ENCODE measurements at regions not wholly inside any gene's neighbourhood (a gene's known extent, or its start where the extent isn't known, plus 50 kb on each side); places are given as distances from the start of the nearest gene placed in this dataset.
A peak's percentile ranks its signal among the peaks of the same experiment; 100 is the strongest.
"Not testable (repeated sequence)": the region's sequence is repeated elsewhere in the genome, so short reads cannot be mapped to it uniquely, and the experiment has no call there.

DNA sequence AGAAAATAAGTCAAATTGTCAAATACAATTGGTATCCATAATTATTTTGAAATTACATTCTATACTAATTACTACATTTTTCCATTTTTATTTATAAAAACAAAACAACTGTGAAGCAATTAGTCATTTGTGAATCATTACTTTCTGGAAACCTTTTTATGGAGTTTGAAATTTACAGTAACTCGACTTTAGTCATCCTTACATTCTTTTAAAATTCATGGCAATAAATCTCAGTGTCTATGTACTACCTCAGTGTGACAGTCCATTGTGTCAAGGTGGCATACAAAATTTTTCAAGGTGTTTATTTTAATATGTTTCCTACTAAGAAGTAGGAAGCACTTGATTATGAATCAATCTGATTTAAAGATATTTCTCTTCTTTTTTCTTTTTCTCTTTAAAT lies 1949.4 kb upstream of the RAG2 start:
- DNase-seq, result no peak

DNA sequence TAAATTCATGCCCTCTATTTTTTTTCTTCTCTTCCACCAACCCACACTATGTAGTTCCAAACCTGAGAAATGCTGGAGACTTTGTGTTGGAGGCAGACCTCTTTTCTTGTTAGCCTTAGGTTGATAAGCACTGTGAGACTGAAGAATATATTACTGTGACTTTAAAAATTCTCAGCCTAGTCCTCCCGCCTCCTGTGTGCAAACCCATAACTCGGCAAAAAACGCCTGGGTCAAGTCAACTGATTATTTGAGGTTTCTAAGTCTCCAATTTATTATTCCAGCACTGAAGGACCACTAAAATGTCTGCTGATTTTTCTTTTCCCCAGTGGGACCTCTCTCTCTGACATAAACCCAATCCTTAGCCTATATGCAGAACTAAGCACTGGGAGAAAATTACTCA lies 1946.0 kb upstream of the RAG2 start:
- no peak for DNase-seq

DNA sequence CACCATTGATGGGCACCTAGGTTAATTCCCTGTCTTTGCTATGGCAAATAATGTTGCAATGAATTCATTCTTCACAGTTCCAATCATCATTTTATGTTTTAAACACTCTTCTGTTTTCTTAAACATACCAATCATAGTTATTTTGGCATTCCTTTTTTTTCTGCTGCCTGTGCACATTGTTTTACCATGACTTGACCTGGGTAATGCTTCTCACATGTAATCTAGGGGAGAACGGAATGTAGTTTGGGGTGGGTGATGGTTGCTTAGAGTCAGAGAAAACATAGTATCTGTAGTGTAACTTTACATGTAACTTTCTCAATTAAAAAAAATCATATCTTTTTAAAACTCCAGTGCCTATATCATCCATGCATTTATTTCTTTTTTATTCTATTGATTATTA lies 1945.3 kb upstream of the RAG2 start:
- no peak for DNase-seq

DNA sequence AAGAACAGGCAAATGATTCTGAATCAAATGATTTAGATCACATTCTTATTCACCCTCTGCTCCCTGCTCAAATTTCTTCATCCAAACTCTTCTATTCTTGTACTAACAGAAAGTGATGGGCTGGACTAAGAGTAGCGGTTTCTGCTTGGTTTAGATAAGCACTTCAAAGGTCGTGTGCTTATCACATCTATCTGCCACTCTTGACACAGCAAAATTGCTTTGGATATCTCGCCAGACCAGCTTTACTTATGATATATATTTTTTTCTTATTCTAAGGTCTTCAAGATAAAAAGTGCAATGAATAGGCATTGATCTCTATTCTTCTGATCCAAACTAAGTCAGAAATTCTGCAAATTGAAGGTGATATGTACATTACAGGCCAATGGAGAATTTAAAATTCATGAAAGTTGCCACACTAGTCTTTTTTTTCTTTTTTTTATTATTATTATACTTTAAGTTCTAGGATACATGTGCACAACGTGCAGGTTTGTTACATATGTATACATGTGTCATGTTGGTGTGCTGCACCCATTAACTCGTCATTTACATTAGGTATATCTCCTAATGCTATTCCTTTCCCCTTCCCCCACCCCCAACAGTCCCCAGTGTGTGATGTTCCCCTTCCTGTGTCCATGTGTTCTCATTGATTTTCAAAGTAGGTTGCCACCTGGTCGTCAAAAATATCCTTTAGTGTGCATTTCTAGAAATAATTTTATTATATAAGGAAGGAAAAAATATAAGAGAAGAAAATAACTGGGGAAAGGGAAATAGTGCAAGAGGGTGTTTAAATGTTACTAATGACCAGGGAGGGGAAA lies 1941.0 kb upstream of the RAG2 start:
- no peak for DNase-seq

DNA sequence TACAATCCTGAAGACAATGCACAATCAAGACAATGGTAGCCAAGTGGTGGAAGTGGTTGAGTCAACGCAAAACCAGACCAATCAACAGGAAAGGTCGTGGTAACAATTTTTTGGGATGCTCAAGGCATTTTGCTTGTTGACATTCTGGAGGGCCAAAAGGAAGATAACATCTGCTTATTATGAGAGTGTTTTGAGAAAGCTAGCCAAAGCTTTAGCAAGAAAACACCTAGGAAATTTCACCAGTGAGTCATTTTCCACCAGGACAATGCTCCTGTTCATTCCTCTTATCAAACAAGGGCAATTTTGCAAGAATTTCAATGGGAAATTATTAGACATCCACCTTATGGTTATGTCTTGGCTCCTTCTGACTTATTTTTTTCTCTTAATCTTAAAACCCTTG lies 1932.2 kb upstream of the RAG2 start:
- DNase-seq, result no peak

DNA sequence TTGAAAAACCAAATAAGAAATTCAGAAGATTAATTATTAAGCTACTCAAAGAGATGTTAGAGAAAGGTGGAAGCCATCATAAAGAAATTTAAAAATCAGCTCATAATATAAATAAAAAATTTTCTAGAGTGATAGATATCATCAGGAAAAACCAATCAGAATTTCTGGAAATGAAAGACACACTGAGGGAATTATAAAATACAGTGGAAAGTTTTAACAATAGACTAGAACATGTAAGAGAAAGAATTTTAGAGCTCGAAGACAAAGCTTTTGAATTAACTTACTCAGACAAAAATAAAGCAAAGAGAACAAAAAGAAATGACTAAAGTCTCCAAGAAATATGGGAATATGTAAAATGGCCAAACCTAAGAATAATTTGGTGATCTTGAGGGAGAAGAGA lies 1926.9 kb upstream of the RAG2 start:
- DNase-seq, result no peak

DNA sequence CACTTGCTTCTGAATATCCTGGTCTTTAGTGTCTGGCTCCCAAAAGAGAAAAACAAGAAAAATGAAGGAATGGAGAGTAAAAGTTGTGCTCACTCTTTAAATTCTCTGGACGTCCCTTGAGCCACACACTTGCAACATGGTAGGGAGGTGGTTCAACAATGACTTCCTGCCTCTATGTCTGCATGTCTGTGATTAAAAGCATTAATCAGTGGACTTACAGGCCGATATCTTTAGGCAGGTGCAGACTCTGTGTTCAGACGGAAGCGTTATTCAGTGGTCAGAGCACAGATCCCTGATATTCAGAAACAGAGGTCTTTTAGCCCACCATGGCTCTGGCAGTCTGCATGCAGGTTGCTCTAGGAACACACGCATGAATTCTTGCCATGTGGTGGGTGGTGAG lies 1920.0 kb upstream of the RAG2 start:
- no peak for DNase-seq

DNA sequence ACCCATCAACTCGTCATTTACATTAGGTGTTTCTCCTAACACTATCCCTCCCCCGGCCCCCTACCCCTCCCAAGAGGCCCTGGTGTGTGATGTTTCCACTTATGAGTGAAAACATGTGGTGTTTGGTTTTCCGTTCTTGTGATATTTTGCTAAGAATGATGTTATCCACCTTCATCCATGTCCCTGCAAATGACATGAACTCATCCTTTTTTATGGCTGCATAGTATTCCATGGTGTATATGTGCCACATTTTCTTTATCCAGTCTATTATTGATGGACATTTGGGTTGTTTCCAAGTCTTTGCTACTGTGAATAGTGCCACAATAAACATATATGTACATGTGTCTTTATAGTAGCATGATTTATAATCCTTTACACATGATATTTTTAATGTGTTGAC lies 1914.8 kb upstream of the RAG2 start:
- DNase-seq, result not testable (repeated sequence)

DNA sequence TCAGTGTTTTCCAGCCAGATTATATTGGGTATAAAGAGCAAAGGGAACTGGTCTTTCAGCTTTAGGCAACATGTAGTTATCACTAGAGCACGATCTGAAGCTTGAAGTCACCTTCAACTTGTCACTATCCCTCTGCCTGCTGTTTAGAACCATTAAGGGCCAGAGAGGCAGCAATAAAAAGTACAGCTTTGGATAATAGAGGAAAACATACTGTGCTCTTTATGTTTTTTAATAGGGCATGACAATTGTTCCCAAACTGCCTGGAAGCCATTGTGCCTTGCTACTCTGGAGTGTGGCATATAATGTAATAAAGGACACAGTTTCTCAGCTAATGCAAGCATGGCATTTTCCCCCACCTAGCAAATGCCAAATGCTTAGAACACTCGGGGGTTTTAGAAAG lies 1912.0 kb upstream of the RAG2 start:
- no peak for DNase-seq

DNA sequence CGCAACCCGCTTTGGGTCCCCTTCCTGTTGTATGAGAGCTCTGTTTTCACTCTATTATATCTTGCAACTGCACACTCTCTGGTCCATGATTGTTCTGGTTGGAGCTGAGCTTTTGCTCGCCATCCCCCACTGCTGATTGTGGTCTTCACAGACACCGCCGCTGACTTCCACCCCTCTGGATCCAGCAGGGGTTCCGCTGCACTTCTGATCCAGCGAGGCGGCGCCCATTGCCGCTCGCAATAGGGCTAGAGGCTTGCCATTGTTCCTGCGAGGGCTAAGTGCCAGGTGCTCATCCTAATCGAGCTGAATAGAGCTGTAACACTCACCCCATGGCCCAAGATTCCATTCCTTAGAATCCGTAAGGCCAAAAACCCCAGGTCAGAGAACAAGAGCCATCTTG lies 1905.8 kb upstream of the RAG2 start:
- no peak for DNase-seq

DNA sequence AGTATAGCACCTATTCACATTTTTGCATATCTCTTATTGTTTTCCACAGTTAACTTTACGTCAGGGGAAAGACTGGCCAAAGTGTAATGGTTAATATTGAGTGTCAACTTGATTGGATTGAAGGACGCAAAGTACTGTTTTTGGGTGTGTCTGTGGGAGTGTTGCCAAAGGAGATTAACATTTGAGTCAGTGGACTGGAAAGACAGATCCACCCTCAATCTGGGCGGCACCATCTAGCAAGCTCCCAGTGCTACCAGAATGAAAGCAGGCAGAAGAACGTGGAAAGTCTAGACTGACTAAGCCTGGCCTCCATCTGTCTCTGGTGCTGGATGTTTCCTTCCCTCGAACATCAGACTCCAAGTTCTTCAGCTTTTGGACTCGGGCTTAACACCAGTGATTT lies 1900.7 kb upstream of the RAG2 start:
- no peak for DNase-seq

DNA sequence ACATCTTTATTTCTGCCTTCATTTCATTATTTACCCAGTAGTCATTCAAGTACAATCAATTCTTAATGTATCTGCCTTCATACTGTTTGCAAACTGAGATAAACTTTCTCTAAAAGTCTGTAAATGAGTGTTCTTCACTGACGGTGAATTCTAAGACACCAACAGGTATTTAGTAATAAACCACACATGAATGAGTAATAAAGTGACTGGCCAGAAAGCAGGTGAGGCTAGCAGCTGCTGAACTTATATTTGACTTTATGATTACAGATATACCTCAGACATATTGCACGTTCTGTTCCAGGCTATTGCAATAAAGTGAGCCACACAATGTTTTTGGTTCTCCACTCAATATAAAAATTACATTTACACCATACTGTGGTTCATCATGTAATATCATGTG lies 1894.0 kb upstream of the RAG2 start:
- no peak for DNase-seq

DNA sequence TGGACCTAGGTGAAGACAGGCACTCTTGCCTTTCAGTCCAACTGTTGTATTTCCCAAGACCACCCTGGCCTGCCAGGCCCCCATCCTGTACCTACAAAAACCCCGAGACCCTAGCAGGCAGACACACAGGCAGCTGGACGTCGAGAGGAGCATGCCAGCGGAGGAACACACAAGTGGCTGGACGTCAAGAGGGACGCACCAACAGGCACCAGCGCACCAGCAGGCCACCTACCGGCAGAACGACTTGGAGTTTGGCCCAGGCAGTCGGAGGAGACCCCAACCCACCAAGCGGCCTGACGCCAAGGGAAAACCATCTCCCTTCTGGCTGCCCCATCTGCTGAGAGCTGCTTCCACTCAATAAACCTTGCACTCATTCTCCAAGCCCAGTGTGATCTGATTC lies 1883.4 kb upstream of the RAG2 start:
- DNase-seq, result no peak

DNA sequence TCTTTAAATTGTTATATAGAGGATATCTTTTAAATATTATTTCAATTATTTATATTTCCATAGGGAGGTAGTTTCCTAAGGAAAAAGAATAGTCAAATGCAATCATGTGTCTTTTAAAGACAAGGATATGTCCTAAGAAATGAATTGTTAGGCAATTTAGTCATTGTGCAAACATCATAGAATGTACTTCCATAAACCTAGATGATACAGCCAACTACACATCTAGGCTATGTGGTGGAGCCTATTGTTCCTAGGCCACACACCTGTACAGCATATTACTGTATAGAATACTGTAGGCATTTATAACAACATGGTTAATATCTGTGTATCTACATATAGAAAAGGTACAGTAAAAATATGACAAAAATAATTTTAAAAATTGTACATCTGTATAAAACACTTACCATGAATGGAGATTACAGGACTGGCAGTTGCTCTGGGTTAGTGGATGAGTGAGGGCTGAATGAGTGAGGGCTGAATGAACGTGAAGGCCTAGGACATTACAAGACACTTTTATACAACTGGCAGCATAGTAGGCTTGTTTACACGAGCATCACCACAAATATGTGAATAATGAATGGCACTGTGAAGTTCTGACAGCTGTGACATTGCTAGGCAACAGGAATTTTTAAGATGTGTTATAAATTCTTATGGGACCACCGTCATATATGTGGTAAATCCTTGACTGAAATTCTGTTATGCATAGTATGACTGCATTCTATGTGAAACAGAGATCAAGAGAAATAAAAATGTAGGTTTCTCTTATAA lies 1879.0 kb upstream of the RAG2 start:
- no peak for DNase-seq

DNA sequence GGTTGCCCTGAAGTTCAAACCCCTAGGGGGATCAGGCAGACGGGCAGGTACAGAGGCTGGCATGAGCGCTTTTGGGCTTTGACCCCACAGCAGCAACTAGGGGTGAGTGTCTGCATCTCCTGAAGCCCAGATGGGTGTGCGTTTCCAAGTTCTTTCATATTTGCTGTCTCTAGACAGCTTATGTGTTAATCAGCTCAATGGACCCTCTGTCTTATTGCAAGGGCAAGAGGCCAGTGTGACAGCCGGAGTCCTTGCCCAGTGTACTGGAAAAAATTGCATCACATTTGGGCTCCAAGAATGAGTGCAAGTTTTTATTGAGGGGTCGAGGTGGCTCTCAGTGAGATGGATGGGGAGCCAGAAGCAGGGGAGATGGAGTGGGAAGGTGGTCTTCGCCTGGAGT lies 1863.7 kb upstream of the RAG2 start:
- DNase-seq, result no peak

DNA sequence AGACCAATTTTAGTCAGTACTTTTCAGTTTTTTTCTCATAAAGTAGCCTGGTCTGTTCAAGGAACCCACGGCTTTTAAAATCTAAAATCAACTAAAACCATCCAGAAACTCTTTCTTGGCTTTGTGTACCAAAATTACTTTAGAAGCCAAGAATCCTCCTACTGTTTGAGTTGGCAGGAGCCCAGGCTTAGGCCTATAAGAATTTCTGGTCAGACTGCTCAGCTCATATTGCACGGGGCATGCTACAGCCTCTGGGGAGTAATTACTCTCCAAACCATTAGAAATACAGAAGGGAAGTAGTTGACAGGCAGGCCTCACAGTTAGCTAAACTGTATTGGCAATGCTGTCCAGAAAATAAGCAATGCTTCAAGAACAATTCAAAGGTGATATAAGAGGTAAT lies 1862.9 kb upstream of the RAG2 start:
- DNase-seq, result peak; percentile 27

DNA sequence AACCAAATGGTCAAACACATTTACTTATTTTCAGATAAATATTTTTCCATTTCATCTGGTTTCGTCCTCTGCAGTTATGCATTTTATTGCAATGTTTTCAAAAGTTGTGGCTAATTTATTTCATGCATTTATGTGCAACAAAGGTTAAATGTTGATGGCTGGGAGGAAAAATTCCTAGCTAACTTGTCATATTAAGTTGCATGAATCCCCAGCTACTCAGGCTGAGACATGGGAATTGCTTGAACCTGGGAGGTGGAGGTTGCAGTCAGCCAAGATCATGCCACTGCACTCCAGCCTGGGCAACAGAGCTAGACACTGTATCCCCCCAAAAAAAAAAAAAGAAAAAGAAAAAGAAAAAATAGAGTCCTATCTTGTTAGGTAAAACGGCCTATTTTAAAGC lies 1862.4 kb upstream of the RAG2 start:
- DNase-seq, result no peak

DNA sequence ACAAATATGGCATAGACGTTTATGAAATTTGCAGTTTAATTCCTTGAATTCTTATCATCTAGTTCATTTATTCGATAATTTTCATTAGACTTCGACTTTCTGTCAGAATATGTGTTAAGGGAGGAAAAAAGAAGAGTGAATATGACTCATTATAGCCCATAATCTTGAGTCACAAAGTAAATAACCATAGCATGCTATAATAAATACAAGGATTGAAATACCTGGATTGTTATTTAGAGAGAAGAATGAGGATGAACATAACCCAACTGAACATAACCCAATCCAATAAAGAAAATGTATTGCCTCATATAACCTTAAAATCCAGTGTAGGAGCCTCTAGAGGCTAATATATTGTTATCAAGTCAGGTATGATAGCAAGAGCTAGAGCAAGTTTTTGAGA lies 1858.3 kb upstream of the RAG2 start:
- no peak for DNase-seq

DNA sequence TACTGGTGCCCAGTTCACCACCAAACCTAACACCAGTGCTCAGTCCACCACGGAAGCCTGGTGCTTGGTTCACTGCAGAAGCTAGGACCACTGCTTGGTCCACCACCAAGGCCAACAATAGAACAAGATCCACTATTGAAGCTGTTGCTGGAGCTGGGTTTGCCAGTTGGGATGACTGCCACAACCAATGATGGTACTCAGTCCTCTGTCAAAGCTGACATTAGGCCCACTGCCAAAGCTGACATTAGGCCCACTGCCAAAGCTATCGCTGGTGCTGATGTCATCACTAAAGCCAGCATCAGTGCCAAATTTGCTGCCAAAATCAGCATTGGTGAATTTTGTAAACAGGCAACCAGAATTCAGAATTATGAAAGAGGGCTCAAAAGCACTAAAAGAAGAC lies 1850.2 kb upstream of the RAG2 start:
- DNase-seq, result no peak

DNA sequence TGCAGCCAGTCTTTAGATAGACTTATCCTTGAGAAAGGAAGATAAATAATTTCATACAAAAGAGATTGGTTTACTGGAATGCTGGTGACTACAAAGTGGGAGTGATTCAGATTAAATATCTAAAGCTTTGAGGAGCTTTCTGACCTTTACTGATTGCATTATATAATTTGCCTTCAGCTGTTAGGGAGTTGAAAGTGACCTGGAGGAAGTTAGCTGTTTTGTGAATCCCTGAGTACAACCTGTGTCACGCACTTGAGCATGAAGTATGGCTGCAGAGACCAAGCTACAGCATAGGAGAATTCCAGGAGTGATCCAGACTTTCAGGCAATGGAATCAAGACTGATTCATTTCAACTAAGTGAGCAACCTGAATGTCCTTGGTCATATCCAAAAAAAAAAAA lies 1848.3 kb upstream of the RAG2 start:
- no peak for DNase-seq

DNA sequence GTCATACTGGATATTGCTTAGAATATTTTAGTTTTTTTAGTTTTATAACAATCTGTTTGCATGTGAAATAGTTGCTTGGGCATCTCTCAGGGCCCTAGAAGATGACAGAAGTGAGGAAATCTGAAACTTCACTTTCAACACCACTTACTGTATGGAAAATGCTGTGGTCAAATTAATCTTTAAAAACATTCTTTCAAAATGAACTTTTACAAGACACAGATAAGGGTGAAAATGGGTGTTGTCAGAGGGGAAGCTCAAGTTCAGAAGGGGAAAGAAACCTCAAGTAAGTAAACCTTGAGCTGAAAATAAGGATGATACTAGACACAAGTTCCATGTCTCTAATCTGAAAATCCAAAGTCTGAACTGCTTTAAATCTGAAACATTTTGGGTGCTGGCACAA lies 1840.1 kb upstream of the RAG2 start:
- DNase-seq, result no peak

DNA sequence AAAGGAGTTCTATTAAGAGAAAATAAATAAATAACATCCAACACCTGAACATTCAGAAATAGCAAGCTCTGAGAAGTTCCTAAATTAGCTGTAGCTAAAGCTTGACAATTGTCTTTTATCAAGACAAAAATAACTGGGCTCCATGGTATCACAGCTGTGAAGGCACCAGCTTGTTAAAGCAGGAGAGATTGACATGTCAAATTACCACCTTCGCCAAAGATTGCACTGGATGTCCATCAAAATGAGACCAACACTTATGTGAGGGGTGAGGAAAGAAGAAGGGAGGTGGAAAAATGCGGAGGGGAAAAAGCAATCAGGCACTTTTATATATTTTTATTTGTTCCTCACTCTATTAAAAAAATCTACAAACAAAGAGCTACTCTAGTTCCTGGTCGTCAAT lies 1827.5 kb upstream of the RAG2 start:
- DNase-seq, result no peak

DNA sequence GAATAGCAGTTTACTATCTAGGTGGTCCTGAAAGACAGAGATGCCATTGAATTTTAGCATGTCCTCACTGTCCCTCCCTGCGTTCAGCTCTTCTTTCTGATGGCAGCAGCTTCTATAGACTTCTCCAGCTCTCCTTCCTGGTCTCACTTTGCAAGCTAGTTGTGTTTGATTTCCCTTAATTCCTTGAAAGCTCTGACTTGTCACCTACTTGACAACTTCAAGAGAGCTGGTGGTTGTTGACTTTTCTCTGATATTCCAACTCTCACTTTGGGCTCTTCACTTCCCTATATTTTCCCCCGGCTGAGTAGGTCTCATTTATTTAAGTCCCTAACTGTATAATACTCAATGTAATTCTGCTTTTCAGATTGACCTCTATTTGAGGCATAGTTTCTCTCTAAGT lies 1825.0 kb upstream of the RAG2 start:
- no peak for DNase-seq

DNA sequence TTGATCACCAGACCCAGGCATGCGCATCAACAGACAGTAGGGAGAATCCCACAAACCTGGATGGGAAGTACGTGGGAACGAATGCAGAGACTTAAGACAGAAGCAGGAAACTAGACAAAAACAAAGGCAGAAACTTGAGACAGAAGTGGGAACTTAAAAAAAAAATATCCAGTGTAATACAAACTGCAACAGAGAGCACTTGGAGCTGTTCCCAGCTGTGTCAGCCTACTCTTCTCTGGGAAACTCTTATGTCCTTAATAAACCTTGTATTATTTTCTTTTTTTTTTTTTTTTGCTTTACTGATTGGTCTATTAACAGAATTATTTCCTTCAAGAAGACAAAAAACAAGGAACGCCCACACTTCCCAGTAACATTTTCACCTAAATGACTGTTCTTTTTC lies 1818.1 kb upstream of the RAG2 start:
- no peak for DNase-seq
